ENCODE measurements at regions not wholly inside any gene's neighbourhood (a gene's known extent, or its start where the extent isn't known, plus 50 kb on each side); places are given as distances from the start of the nearest gene placed in this dataset.

GRCh38 chr13:47025791-47026447, 129.1 kb upstream of the HTR2A start:
- no peak for TF ChIP-seq CTCF (conservative IDR thresholded peaks at IDR 0.05; ENCODE audit: low read depth, low read length)
- H3K4me3 ChIP-seq (ENCODE audit: low read length) = no peak overlapping the region
- no peak for DNase-seq (ENCODE audit: low read depth)

- no peak overlapping the region for H3K4me3 ChIP-seq (ENCODE audit: low read length)
- TF ChIP-seq CTCF (conservative IDR thresholded peaks at IDR 0.05; ENCODE audit: low read depth, low read length) = no peak
- DNase-seq (ENCODE audit: low read depth) = no peak
These were observed 123.1 kb upstream of the HTR2A start for GRCh38 chr13:47019977-47020376.

DNA sequence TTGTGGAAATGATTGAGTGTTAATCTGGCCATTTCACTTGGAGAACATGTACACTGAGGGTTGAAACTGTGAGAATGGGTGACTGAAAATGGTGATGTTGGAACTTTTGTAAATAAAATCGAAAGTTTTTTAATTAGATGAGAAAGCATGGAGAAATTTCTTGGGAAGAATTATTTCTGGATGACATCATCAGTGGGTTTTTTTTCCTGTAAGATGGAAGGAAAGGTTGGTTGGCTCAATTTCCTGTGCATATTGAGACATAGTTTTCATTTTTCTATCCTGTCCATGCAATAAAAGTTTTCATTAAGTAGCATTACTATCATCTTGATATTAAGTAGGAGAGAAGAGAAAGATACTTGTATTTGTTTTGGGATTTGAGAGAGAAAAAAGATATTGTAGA, 120.6 kb upstream of the HTR2A start:
- no peak for DNase-seq (ENCODE audit: low read depth)
- no peak for TF ChIP-seq CTCF (conservative IDR thresholded peaks at IDR 0.05; ENCODE audit: low read depth, low read length)
- no peak overlapping the region for H3K4me3 ChIP-seq (ENCODE audit: low read length)

DNA sequence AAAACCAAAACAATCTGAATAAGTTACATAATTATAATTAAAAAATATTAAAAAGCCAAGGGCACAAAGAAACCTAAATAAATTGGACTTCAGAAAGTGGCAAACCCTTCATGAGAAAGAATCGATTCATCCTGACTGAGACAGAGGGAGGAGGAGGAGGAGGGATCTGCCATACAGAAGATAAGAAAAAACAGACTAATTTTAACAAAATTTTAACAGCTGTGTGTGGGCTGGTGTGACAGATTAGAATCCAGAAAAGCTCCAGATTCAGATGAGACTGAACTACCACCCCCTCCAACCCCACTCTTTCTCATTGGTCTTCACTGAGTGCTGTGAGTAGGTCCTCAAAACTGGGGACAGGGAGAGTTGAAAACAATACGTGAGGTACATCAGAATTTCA, 111.5 kb upstream of the HTR2A start:
- no peak overlapping the region for H3K4me3 ChIP-seq (ENCODE audit: low read length)
- no peak for TF ChIP-seq CTCF (conservative IDR thresholded peaks at IDR 0.05; ENCODE audit: low read depth, low read length)
- DNase-seq (ENCODE audit: low read depth) = no peak

GRCh38 chr13:47005756-47006414, 109.0 kb upstream of the HTR2A start:
- no peak overlapping the region for H3K4me3 ChIP-seq (ENCODE audit: low read length)
- TF ChIP-seq CTCF (conservative IDR thresholded peaks at IDR 0.05; ENCODE audit: low read depth, low read length) = no peak
- no peak for DNase-seq (ENCODE audit: low read depth)

GRCh38 chr13:47004540-47004939, 107.7 kb upstream of the HTR2A start:
- TF ChIP-seq CTCF (conservative IDR thresholded peaks at IDR 0.05; ENCODE audit: low read depth, low read length) = no peak
- H3K4me3 ChIP-seq (ENCODE audit: low read length) = no peak overlapping the region
- no peak for DNase-seq (ENCODE audit: low read depth)

DNA sequence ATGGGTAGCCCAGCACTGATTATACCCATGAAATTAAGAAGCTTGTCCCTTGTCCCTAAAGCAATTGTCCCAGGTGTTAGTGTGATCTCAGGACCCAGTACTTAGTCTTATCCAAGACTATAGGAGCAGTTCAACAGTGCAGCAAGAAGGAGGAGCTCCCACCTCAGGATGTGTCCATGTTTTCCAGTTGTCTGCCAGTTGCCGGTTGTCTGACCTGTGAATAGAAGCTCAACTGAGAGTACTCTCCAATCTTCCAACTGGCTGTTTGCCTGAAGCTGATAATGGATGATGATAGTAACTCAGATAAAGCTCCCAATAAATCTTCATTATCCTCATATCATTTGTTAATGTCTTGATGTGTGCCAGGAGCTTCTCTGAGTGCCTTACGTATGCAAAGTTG, 107.2 kb upstream of the HTR2A start:
- TF ChIP-seq CTCF (conservative IDR thresholded peaks at IDR 0.05; ENCODE audit: low read depth, low read length) = no peak
- DNase-seq (ENCODE audit: low read depth) = no peak
- no peak overlapping the region for H3K4me3 ChIP-seq (ENCODE audit: low read length)
